NCI-H82 (cell line): ENCODE measurements at regions not wholly inside any gene's neighbourhood (a gene's known extent, or its start where the extent isn't known, plus 50 kb on each side); places are given as distances from the start of the nearest gene placed in this dataset.

Source experiments
- DNase-seq: peaks from one replicate; lab custom pipeline; 2025; lab: John Stamatoyannopoulos, UW

DNA sequence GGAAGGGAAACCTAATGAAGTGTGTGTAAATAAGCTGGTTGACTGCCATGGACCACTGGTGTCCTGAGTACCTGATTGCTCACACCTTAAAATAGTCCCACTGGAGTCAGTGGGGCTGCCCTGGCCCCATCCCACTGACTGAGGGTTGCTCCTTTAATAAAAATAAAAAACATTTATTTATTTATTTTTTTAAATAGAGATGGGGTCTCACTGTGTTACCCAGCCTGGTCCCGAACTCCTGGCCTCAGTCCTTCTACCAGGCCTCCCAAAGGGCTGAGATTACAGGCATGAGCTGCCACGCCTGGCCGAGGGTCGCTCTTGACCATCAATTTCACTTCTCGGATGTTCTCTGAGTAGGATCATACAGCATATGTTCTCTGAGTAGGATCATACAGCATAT lies 394.2 kb upstream of the IRX2 start:
- DNase-seq, result peak; percentile 1

DNA sequence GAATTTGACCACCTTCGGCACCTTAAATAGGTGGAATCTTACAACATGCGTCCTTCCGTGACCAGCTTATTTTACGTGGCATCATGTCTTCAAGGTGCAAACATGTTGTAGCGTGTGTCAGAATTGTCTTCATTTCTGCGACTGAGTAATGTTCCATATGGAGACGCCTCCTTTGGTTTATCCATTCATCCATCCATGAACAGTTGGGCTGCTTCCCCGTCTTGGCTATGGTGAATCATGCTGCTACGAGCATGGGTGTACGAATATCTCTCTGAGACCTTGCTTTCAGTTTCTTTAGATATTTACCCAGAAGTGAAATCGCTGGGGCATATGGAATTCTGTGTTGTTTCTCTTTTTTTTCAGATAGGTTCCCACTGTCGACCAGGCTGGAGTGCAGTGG lies 391.9 kb upstream of the IRX2 start:
- no peak for DNase-seq

- DNase-seq, result no peak
Observed at GRCh38 chr5:3142261-3143027, 391.0 kb upstream of the IRX2 start.

DNA sequence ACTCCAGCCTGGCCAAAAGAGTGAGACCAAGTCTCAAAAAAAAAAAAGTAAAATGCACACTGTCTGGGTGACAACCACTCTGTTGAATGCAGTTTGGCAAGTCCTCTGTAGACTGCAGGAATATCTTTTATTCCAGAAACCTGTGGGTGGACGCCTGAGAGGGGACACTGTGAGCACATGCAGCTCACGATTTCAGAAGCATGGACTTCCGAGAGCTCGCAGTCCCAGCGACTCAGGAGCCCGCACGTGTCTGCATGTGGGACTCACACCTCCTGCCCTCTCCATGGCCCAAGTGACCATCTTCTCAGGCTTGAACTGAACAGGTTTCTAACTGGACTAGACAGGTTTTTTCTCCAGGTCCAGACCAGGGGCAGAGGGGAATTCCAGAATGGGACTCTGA lies 388.6 kb upstream of the IRX2 start:
- DNase-seq, result no peak

GRCh38 chr5:3139499-3139931 lies 388.0 kb upstream of the IRX2 start:
- DNase-seq, result no peak

DNA sequence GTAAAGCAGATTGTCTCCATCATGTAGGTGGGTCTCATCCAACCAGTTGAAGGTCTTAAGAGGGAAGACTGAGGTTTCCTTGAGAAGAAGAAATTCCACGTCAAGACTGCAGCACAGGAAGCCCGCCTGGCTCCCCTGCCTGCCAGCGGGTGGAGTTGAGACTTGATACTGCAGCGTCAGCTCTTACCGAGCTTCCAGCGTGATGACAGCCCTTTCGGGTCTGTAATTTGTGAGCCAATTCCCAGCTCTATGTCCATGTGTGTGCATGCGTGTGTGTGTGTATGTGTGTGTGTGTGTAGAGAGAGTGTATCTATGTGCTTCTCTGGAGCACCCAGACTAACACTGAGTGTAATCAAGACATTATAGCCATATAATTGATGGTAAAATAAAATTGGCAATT lies 379.7 kb upstream of the IRX2 start:
- DNase-seq, result no peak

- DNase-seq, result no peak
Observed at GRCh38 chr5:3129252-3129651, 377.8 kb upstream of the IRX2 start.

- DNase-seq, result no peak
Observed at GRCh38 chr5:3127423-3127911, 376.0 kb upstream of the IRX2 start.

GRCh38 chr5:3126639-3127038 lies 375.2 kb upstream of the IRX2 start:
- DNase-seq, result no peak

GRCh38 chr5:3124410-3124809 lies 372.9 kb upstream of the IRX2 start:
- DNase-seq, result no peak

DNA sequence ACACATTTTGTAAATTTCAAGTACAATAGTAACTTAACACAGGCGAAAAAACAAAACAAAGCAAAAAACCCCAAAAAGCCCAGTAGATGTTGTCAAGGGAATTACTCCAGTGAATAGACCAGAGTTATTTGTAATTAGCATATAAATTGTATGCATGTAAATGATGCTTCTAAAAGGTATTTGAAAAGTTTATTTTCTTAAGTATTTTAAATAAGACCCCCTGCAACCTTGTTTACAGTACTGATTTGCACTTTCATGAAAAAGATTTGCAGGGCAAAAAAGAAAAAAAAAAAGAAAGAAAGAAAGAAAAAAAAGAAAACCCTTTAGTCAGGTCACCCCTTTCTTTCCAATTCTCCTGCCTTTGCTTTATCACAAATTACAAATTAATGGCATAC lies 372.3 kb upstream of the IRX2 start:
- no peak for DNase-seq

DNA sequence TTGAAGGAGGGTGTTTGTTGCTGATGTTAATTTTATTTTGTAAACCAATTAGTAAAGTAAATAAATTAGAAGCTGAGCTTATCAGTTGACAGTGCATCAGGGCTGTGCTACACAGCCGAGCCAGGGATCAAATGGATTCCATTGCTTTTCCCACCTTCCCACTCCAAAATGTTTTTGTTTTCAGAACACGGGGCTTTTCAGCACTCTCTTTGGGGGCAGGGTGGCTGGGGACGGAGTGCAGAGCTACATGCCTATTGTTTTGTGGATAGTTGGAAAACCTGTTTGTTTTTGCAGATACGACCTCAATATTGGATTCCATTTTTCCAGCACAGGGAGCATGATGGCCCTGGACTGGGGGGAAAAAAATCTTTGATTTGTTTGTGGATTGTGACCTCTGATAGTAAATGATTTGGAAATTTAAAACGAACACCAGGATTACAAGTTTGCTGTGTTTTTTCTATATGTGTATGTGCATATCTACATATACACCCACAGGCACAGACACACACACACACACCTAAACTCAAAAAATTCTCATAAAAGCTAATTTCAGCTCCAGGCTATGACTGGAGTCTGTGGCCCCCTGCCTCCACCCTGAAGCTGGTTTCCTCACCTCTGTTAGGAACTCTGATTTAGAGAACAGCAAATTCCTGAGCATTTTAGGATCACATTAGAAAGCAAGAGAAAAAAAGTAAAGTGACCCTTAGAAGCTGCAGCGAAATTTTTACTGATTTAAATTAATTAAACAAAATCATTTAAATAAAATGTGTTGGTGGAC lies 371.7 kb upstream of the IRX2 start:
- DNase-seq, result peak; percentile 0

DNA sequence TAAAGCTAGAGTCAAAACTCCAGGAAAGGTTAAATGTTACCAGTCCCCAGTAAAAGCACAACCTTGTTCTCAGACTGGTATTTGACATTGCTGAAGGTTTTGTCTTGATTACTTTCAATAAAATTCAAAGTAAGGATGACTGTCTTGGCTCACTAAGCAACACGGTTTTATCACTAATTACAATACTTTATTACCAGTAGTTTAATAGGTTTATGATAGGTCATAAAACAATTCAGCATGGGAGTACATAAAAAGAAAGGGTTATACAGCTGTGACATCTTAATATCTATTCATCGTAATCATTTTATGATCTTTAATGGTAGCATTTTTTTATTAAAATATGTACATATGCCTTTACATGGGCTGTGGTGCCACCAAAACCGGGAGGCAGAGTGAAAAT lies 370.7 kb upstream of the IRX2 start:
- DNase-seq, result no peak

DNA sequence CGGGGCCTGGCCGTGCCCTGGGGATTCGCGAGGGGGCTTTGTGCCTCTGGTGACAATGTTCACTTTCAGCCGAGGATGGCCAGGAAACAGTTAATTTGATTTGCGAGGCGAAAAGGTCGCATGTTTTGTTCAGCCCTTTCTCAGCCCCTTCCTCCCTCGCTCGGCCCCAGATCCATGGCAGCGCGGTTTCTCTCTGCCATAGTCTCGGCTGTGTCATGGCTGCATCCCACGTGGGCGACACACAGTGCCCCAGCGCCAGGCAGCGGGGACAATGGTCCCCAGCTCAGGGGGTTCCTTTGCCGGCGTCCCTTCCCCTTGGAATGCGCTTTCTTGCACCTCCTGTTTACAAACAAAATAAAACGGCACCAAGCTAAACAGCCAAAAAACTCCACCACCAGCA lies 370.3 kb upstream of the IRX2 start:
- DNase-seq, result no peak

DNA sequence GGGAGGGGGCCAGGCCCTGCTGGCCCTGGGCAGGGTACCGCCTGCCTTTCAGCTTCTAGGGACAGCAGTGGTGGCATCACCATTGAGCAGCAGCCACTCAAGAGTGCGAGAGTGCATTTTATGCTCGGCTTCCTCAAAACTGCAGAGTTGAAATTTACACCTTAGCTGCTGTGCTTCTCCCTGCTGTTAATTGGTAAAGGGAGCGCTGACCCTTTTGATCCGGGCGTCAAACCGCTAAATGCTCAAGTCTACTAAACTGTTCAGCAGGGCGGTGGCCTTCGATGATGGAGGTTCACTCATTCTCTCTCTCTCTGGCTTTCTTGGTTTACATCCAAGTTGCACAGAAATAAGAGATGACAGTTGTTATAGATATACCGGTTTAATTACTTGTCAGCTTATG lies 368.6 kb upstream of the IRX2 start:
- DNase-seq, result peak; percentile 56

- DNase-seq, result no peak
Observed at GRCh38 chr5:3119435-3119834, 368.0 kb upstream of the IRX2 start.

GRCh38 chr5:3118340-3118739 lies 366.9 kb upstream of the IRX2 start:
- peak; percentile 68 for DNase-seq

DNA sequence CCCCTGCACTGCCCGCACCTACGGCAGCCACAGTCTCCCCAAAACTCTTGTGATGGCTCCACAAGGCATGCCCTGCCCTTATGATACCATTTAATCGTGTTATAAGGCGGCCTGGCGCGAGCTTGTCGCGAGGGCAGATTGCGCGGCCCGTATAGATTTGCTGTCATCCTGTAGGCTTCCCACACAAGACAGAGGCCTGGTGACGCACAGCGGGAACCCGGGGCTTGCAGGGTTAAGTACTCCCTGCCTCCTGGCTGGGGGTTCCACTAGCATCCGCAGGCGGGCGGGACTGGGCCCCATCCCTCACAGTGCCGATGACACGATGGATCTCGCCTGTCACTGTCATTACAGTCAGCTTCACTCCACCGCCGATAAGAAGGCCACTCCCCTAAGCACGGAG lies 364.9 kb upstream of the IRX2 start:
- no peak for DNase-seq

- DNase-seq, result no peak
Observed at GRCh38 chr5:3114467-3114866, 363.0 kb upstream of the IRX2 start.

- no peak for DNase-seq
Observed at GRCh38 chr5:3110371-3110770, 358.9 kb upstream of the IRX2 start.

DNA sequence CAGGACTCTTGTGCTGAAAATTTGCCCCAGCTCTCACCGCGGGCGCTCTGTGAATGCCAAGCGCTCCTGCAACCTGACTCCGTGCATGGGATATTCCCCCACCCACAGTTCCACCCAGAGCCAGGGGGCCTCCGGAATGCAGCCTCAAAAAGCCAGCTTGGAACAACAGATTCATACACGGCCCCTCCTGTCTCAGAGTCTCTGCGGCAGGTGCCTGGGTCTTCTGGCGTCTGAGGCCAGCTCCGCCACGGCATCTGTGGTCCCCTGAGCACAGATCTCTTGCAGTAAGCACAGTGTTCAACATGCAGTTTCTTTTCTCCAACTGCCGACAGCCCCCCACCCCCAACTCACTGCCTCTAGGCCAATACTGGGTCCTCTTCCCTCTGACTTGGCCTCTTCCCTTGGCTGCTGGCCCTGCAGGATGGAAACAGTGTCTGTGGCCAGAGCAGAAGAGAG lies 355.7 kb upstream of the IRX2 start:
- DNase-seq, result no peak

DNA sequence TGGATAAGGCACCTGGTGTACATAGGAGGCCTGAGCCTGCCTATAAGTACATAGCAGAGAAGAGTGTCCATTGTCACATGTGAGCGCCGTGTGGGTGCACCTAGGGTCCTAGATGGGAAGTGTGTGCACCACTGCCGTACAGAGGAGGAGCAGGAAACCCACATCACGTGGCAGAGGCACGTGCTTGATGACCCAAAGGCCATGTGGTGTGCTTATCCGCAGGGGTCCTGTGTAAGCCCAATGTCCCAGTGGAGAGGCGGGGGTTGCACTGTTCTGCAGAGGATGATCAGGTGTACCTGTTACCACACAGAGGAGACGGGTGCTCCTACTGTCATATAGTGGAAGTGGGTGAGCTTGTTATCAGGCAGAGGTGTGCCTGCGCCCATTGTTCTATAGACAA lies 354.1 kb upstream of the IRX2 start:
- DNase-seq, result no peak

DNA sequence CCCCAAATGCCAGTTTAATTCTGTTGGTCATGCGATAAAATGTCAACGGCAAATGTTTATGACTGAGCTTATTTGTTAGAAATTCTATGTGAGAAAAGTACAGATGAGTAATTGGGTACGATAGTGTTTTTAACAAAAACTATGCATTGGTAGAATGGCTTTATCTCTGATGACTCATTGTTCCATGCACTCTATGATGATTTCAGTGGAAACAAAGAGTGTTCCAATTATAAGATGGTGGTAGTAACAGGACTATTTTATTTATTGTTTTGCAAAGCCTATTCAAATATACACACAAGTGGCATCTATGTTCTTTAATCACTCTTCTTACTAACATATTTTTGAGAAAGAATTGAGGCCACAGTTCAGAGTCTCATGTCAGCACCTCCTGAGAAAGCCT lies 353.7 kb upstream of the IRX2 start:
- DNase-seq, result no peak
